BLaER1 treated with 17β-estradiol and CSF1 and Interleukin-3, amounts not matched to agents 10 nM and 100 nM (cell line): ENCODE measurements at regions not wholly inside any gene's neighbourhood (a gene's known extent, or its start where the extent isn't known, plus 50 kb on each side); places are given as distances from the start of the nearest gene placed in this dataset.

Experiments
- H3K27ac ChIP-seq, 11 experiments: shearing (Covaris generic); formaldehyde crosslinking; 2 replicates each; pipeline ENCODE4 v1.8.1; 2022
- H3K27me3 ChIP-seq, 11 experiments: shearing (Covaris generic); formaldehyde crosslinking; 2 replicates each; pipeline ENCODE4 v1.8.1; 2022
- H3K36me3 ChIP-seq, 11 experiments: shearing (Covaris generic); formaldehyde crosslinking; 2 replicates each; pipeline ENCODE4 v1.8.1; 2022
- H3K4me1 ChIP-seq, 10 experiments: shearing (Covaris generic); formaldehyde crosslinking; 2 replicates each; pipeline ENCODE4 v1.8.1; 2022
- H3K4me2 ChIP-seq, 11 experiments: shearing (Covaris generic); formaldehyde crosslinking; 2 replicates each; pipeline ENCODE4 v1.8.1; 2022
- H3K4me3 ChIP-seq, 10 experiments: shearing (Covaris generic); formaldehyde crosslinking; 2 replicates each; pipeline ENCODE4 v1.8.1; 2022
- H3K9ac ChIP-seq, 11 experiments: shearing (Covaris generic); formaldehyde crosslinking; 2 replicates each; pipeline ENCODE4 v1.8.1; 2022
- H3K9me3 ChIP-seq, 11 experiments: shearing (Covaris generic); formaldehyde crosslinking; replicated peaks in 1 of 11; 2 replicates each; pipeline ENCODE4 v1.8.1; 2022
- H4K20me1 ChIP-seq, 11 experiments: shearing (Covaris generic); formaldehyde crosslinking; 2 replicates each; pipeline ENCODE4 v1.8.1; 2022
- Cebpa-rat ChIP-seq, 11 experiments: shearing (Covaris generic); IDR thresholded peaks; 2 replicates each; pipeline ENCODE4 v1.8.1; 2022

GRCh38 chr13:40422588-40423235 lies 243.7 kb downstream of the FOXO1 start:
- TF ChIP-seq Cebpa-rat (IDR thresholded peaks at IDR 0.05): no peak
- Histone ChIP-seq H4K20me1 (no peaks in the 10 kb centered on the region), H3K27me3 (no peaks in the 10 kb centered on the region), H3K4me2 (peak overlapping the region in 1 of 11 experiments; percentile 4; a peak in 1 of 22 replicates), H3K4me1 (peaks cover 0 to 12% (median 6%) of the 10 kb centered on the region in 10 experiments; a peak in 14 of 20 replicates), H3K9me3 (peaks cover 0 to 47% (median 19%) of the 10 kb centered on the region in 11 experiments; a peak in 13 of 22 replicates), H3K36me3 (no peaks in the 10 kb centered on the region), H3K4me3 (no peak overlapping the region), H3K27ac (no peak overlapping the region), H3K9ac (no peak overlapping the region)

GRCh38 chr13:40428354-40428753 lies 238.1 kb downstream of the FOXO1 start:
- peaks cover 0 to 36% (median 10%) of the 10 kb centered on the region in 11 experiments; a peak in 5 of 22 replicates for H3K9me3 ChIP-seq
- peaks cover 47 to 62% (median 56%) of the 10 kb centered on the region in 10 experiments for H3K4me1 ChIP-seq
- no peaks in the 10 kb centered on the region for H3K27me3 ChIP-seq
- no peak overlapping the region for H3K4me3 ChIP-seq
- H3K36me3 ChIP-seq: no peaks in the 10 kb centered on the region
- H3K4me2 ChIP-seq: peak overlapping the region; percentile 28 to 91 (median 73); a peak in 20 of 22 replicates
- no peak overlapping the region for H3K9ac ChIP-seq
- H4K20me1 ChIP-seq: no peaks in the 10 kb centered on the region
- peak overlapping the region in 1 of 11 experiments; percentile 20; a peak in 1 of 22 replicates for H3K27ac ChIP-seq
- no peak for TF ChIP-seq Cebpa-rat (IDR thresholded peaks at IDR 0.05)

GRCh38 chr13:40429706-40430545 lies 236.5 kb downstream of the FOXO1 start:
- Histone ChIP-seq H3K4me3 (no peak overlapping the region), H3K9ac (peak overlapping the region in 2 of 11 experiments; percentile 31; a peak in 2 of 22 replicates), H3K4me2 (peak overlapping the region; percentile 32 to 91 (median 77); a peak in 20 of 22 replicates), H3K36me3 (no peaks in the 10 kb centered on the region), H3K27me3 (no peaks in the 10 kb centered on the region), H4K20me1 (no peaks in the 10 kb centered on the region), H3K27ac (peak overlapping the region in 5 of 11 experiments; percentile 72 to 86 (median 80); a peak in 11 of 22 replicates), H3K4me1 (peaks cover 54 to 77% (median 72%) of the 10 kb centered on the region in 10 experiments), H3K9me3 (peaks cover 0 to 40% (median 21%) of the 10 kb centered on the region in 11 experiments; a peak in 14 of 22 replicates)
- no peak for TF ChIP-seq Cebpa-rat (IDR thresholded peaks at IDR 0.05)

GRCh38 chr13:40432018-40432978 lies 234.1 kb downstream of the FOXO1 start:
- H3K9ac ChIP-seq: peak overlapping the region in 8 of 11 experiments; percentile 1 to 76 (median 58); a peak in 13 of 22 replicates
- peak overlapping the region in 5 of 10 experiments; percentile 0 to 33 (median 16); a peak in 6 of 20 replicates for H3K4me3 ChIP-seq
- H3K36me3 ChIP-seq: no peaks in the 10 kb centered on the region
- TF ChIP-seq Cebpa-rat (IDR thresholded peaks at IDR 0.05): peak in 1 of 11 experiments; percentile 83; a peak in 2 of 22 replicates
- peaks cover 0 to 40% (median 25%) of the 10 kb centered on the region in 11 experiments; a peak in 14 of 22 replicates for H3K9me3 ChIP-seq
- H3K27ac ChIP-seq: peak overlapping the region in 9 of 11 experiments; percentile 18 to 86 (median 72); a peak in 17 of 22 replicates
- no peaks in the 10 kb centered on the region for H3K27me3 ChIP-seq
- H4K20me1 ChIP-seq: no peaks in the 10 kb centered on the region
- H3K4me2 ChIP-seq: peak overlapping the region; percentile 51 to 91 (median 80); a peak in 21 of 22 replicates
- peaks cover 54 to 87% (median 81%) of the 10 kb centered on the region in 10 experiments for H3K4me1 ChIP-seq

- Histone ChIP-seq H3K9me3 (peaks cover 0 to 37% (median 25%) of the 10 kb centered on the region in 11 experiments; a peak in 14 of 22 replicates), H3K4me2 (peak overlapping the region; percentile 51 to 91 (median 80)), H3K9ac (peak overlapping the region in 6 of 11 experiments; percentile 40 to 76 (median 68); a peak in 11 of 22 replicates), H3K27me3 (no peaks in the 10 kb centered on the region), H3K27ac (peak overlapping the region in 9 of 11 experiments; percentile 18 to 86 (median 72); a peak in 16 of 22 replicates), H3K4me3 (0 out of 20 replicates have a peak overlapping the region, but pooled peaks of 2 of the 10 experiments have one; percentile 1 to 33), H3K4me1 (peaks cover 55 to 92% (median 82%) of the 10 kb centered on the region in 10 experiments), H3K36me3 (no peaks in the 10 kb centered on the region), H4K20me1 (no peaks in the 10 kb centered on the region)
- TF ChIP-seq Cebpa-rat (IDR thresholded peaks at IDR 0.05): no peak
Measured at GRCh38 chr13:40433001-40433400, 233.4 kb downstream of the FOXO1 start.

- H3K4me1 ChIP-seq: peaks cover 55 to 92% (median 82%) of the 10 kb centered on the region in 10 experiments
- H3K4me3 ChIP-seq: 0 out of 20 replicates have a peak overlapping the region, but pooled peaks of 1 of the 10 experiments have one; percentile 11
- no peak for TF ChIP-seq Cebpa-rat (IDR thresholded peaks at IDR 0.05)
- H3K9me3 ChIP-seq: peaks cover 0 to 36% (median 25%) of the 10 kb centered on the region in 11 experiments; a peak in 14 of 22 replicates
- H3K36me3 ChIP-seq: no peaks in the 10 kb centered on the region
- H3K9ac ChIP-seq: peak overlapping the region in 1 of 11 experiments; percentile 70; a peak in 1 of 22 replicates
- no peaks in the 10 kb centered on the region for H3K27me3 ChIP-seq
- peak overlapping the region in 8 of 11 experiments; percentile 3 to 86 (median 76); a peak in 14 of 22 replicates for H3K27ac ChIP-seq
- H4K20me1 ChIP-seq: no peaks in the 10 kb centered on the region
- H3K4me2 ChIP-seq: peak overlapping the region; percentile 51 to 91 (median 80); a peak in 21 of 22 replicates
Measured at GRCh38 chr13:40433577-40433976, 232.9 kb downstream of the FOXO1 start.

GRCh38 chr13:40434516-40435397 lies 231.7 kb downstream of the FOXO1 start:
- no peaks in the 10 kb centered on the region for H3K36me3 ChIP-seq
- H3K4me1 ChIP-seq: peaks cover 55 to 92% (median 82%) of the 10 kb centered on the region in 10 experiments

More at GRCh38 chr13:40434516-40435397, 231.7 kb downstream of the FOXO1 start:
- Histone ChIP-seq H3K27me3 (no peaks in the 10 kb centered on the region), H3K27ac (peak overlapping the region in 5 of 11 experiments; percentile 72 to 86 (median 80); a peak in 10 of 22 replicates), H3K9ac (peak overlapping the region in 2 of 11 experiments; percentile 2 to 7; a peak in 1 of 22 replicates), H4K20me1 (no peaks in the 10 kb centered on the region), H3K4me2 (peak overlapping the region in 8 of 11 experiments; percentile 53 to 91 (median 82); a peak in 16 of 22 replicates), H3K9me3 (peaks cover 0 to 35% (median 25%) of the 10 kb centered on the region in 11 experiments; a peak in 14 of 22 replicates), H3K4me3 (peak overlapping the region in 4 of 10 experiments; percentile 6 to 14 (median 9); a peak in 4 of 20 replicates)
- TF ChIP-seq Cebpa-rat (IDR thresholded peaks at IDR 0.05): no peak
